HCT116 (cell line): ENCODE measurements at regions not wholly inside any gene's neighbourhood (a gene's known extent, or its start where the extent isn't known, plus 50 kb on each side); places are given as distances from the start of the nearest gene placed in this dataset.

ENCODE experiments used
- ATAC-seq: fragments of 200-7000 bp; cut with Tn5 transposase; 2 replicates; pipeline ENCODE4 v1.9.1; 2020; ENCODE audit warnings: mild to moderate bottlenecking, moderate library complexity
- BruUV-seq: library from RNA; stranded (reverse); fragments of 400-500 nt; replicated peaks from 2 replicates; lab custom pipeline; 2021; lab: Mats Ljungman, UMichigan
- CTCF ChIA-PET: fragments of 300-600 bp; sonication (Branson Sonifier 250); formaldehyde crosslinking; loops from one replicate; lab custom pipeline; 2021; ENCODE audit warnings: antibody characterized with exemption; lab: Charles Lee
- POLR2A ChIA-PET: fragments of 300-600, 350-600 bp; sonication (Branson Sonifier 250); formaldehyde crosslinking; loops from one replicate; lab custom pipeline; 2021; ENCODE audit warnings: antibody characterized with exemption; lab: Charles Lee
- RAD21 ChIA-PET, 2 experiments: fragments of 300-600 bp; sonication (Branson Sonifier 250); formaldehyde crosslinking; loops; one replicate each; lab custom pipeline; 2023; ENCODE audit warnings: low total read pairs in 2 of 2; ENCODE audit not compliant: uncharacterized antibody in 2 of 2, unreplicated experiment in 2 of 2, low non-redundant PET in 1 of 2; lab: Charles Lee
- DNase-seq: peaks from one replicate; pipeline ENCODE4 v3.0.0-alpha.2; 2010; ENCODE audit warnings: low read depth, low spot score
- H2AFZ ChIP-seq: fragments of 200-600 bp; shearing (Covaris generic), sonication (generic); 2 replicates; pipeline ENCODE4 v1.6.1; 2017; ENCODE audit warnings: low read depth, mixed run types, mixed read lengths, antibody characterized with exemption, low read length; ENCODE audit not compliant: poor library complexity, severe bottlenecking
- H3K27ac ChIP-seq: 2 replicates; pipeline ENCODE4 v1.5.1; 2012; ENCODE audit warnings: low read depth, low read length
- H3K27me3 ChIP-seq: fragments of 200-600 bp; sonication (generic); 2 replicates; pipeline ENCODE4 v1.6.1; 2016; ENCODE audit warnings: mixed run types, low read length, mixed read lengths; ENCODE audit not compliant: insufficient read depth
- H3K36me3 ChIP-seq, 2 experiments: fragments of 200-500 bp in 1 of 2; fragments of 200-600 bp in 1 of 2; sonication (Bioruptor generic) in 1 of 2; sonication (generic) in 1 of 2; 2 replicates each; pipeline versions ENCODE4 v1.5.1 to v1.6.1; 2014 to 2016; ENCODE audit warnings: low read length in 2 of 2, inconsistent platforms in 1 of 2, mixed read lengths in 1 of 2, mixed run types in 1 of 2; ENCODE audit not compliant: insufficient read depth in 2 of 2, control insufficient read depth in 1 of 2
- H3K4me1 ChIP-seq, 2 experiments: fragments of 200-600 bp in 1 of 2; sonication (generic) in 1 of 2; 2 replicates each; pipeline versions ENCODE4 v1.5.1 to v1.6.1; 2012 to 2017; ENCODE audit warnings: low read length in 2 of 2, inconsistent platforms in 1 of 2, mild to moderate bottlenecking in 1 of 2, mixed read lengths in 1 of 2, mixed run types in 1 of 2, moderate library complexity in 1 of 2; ENCODE audit not compliant: insufficient read depth in 2 of 2, control insufficient read depth in 1 of 2
- H3K4me2 ChIP-seq: fragments of 200-600 bp; sonication (generic); 2 replicates; pipeline ENCODE4 v1.6.1; 2017; ENCODE audit warnings: mixed run types, low read length, mixed read lengths
- H3K4me3 ChIP-seq, 2 experiments: fragments of 200-600 bp in 1 of 2; sonication (generic) in 1 of 2; replicated peaks in 1 of 2; 2 replicates each; pipeline ENCODE4 v1.5.1; 2011 to 2016; ENCODE audit warnings: low read length in 2 of 2, control low read depth in 1 of 2, low read depth in 1 of 2, mild to moderate bottlenecking in 1 of 2, mixed read lengths in 1 of 2, mixed run types in 1 of 2
- H3K79me2 ChIP-seq: fragments of 200-600 bp; sonication (generic); 2 replicates; pipeline ENCODE4 v1.6.1; 2017; ENCODE audit warnings: mild to moderate bottlenecking, mixed run types, low read length, moderate library complexity, mixed read lengths; ENCODE audit not compliant: insufficient read depth
- H3K9ac ChIP-seq: fragments of 200-600 bp; sonication (generic); 2 replicates; pipeline ENCODE4 v1.6.1; 2016; ENCODE audit warnings: low read length, mixed read lengths
- H3K9me2 ChIP-seq: fragments of 200-600 bp; sonication (generic), shearing (Covaris generic); 2 replicates; pipeline ENCODE4 v1.6.1; 2017; ENCODE audit warnings: mixed run types, mild to moderate bottlenecking, moderate library complexity; ENCODE audit not compliant: insufficient read depth
- H3K9me3 ChIP-seq, 2 experiments: fragments of 200-500 bp in 1 of 2; fragments of 200-600 bp in 1 of 2; sonication (Bioruptor generic) in 1 of 2; sonication (generic) in 1 of 2; 2 replicates each; pipeline ENCODE4 v1.6.1; 2014 to 2017; ENCODE audit warnings: low read length in 2 of 2, mixed read lengths in 2 of 2, inconsistent platforms in 1 of 2, low read depth in 1 of 2, mild to moderate bottlenecking in 1 of 2, mixed run types in 1 of 2, moderate library complexity in 1 of 2; ENCODE audit not compliant: control insufficient read depth in 1 of 2, insufficient read depth in 1 of 2
- H4K20me1 ChIP-seq: fragments of 200-600 bp; sonication (generic), shearing (Covaris generic); 2 replicates; pipeline ENCODE4 v1.6.1; 2017; ENCODE audit warnings: mixed run types, mild to moderate bottlenecking, moderate library complexity; ENCODE audit not compliant: insufficient read depth
- CBX3 ChIP-seq: IDR thresholded peaks from 2 replicates; pipeline ENCODE4 v1.6.1; 2012; ENCODE audit warnings: low read depth
- CEBPB ChIP-seq: IDR thresholded peaks from 2 replicates; pipeline ENCODE4 v1.6.1; 2012; ENCODE audit warnings: low read depth
- CTCF ChIP-seq, 3 experiments: fragments of 200-600 bp in 1 of 3; sonication (generic) in 1 of 3; IDR thresholded peaks in 2 of 3; conservative IDR thresholded peaks in 1 of 3; 2 replicates each; pipeline ENCODE4 v1.5.1; 2012 to 2017; ENCODE audit warnings: low read depth in 2 of 3, low read length in 2 of 3, antibody characterized with exemption in 1 of 3, borderline replicate concordance in 1 of 3, control low read depth in 1 of 3, mild to moderate bottlenecking in 1 of 3, mixed read lengths in 1 of 3, mixed run types in 1 of 3, moderate library complexity in 1 of 3; ENCODE audit not compliant: insufficient read depth in 1 of 3
- EGR1 ChIP-seq: IDR thresholded peaks from 2 replicates; pipeline ENCODE4 v1.6.1; 2012; ENCODE audit warnings: low read depth
- ELF1 ChIP-seq: IDR thresholded peaks from 2 replicates; pipeline ENCODE4 v1.6.1; 2012; ENCODE audit warnings: low read depth, borderline replicate concordance
- EZH2 ChIP-seq: fragments of 200-600 bp; sonication (generic); IDR thresholded peaks from 2 replicates; pipeline ENCODE4 v1.6.1; 2017; ENCODE audit warnings: antibody characterized with exemption, mixed run types
- EZH2phosphoT487 ChIP-seq: fragments of 200-600 bp; IDR thresholded peaks from 2 replicates; pipeline ENCODE4 v1.6.1; 2018; ENCODE audit warnings: antibody characterized with exemption, borderline replicate concordance
- FOSL1 ChIP-seq: IDR thresholded peaks from 2 replicates; pipeline ENCODE4 v1.6.1; 2012; ENCODE audit warnings: low read depth
- JUND ChIP-seq: IDR thresholded peaks from 2 replicates; pipeline ENCODE4 v1.6.1; 2012
- MAX ChIP-seq: IDR thresholded peaks from 2 replicates; pipeline ENCODE4 v1.6.1; 2012
- POLR2AphosphoS5 ChIP-seq: IDR thresholded peaks from 2 replicates; pipeline ENCODE4 v1.6.1; 2011; ENCODE audit warnings: mild to moderate bottlenecking, low read depth, low read length, moderate library complexity
- SIN3A ChIP-seq: IDR thresholded peaks from 2 replicates; pipeline ENCODE4 v1.6.1; 2012; ENCODE audit warnings: low read depth
- TCF7L2 ChIP-seq: IDR thresholded peaks from 2 replicates; pipeline ENCODE4 v1.7.0; 2011; ENCODE audit warnings: borderline replicate concordance, inconsistent platforms; ENCODE audit not compliant: insufficient read depth, insufficient read length; ENCODE audit errors: extremely low read depth
- ZFX ChIP-seq: fragments of 450-650 bp; IDR thresholded peaks from 2 replicates; pipeline ENCODE4 v1.6.1; 2017
- ZNF274 ChIP-seq: fragments of 200-500 bp; sonication (Bioruptor generic); IDR thresholded peaks from 2 replicates; pipeline ENCODE4 v1.6.1; 2014; ENCODE audit warnings: mild to moderate bottlenecking, low read depth, low read length, inconsistent platforms
- intact Hi-C: fragments of 100-400 bp; cut with micrococcal nuclease; formaldehyde crosslinking; loops from 2 replicates; pipeline ENCODE4 v1.10.0; 2022
- TF ChIP-seq, protein P1 (sequence below): IDR thresholded peaks from 2 replicates; pipeline ENCODE4 v1.6.1; 2011; ENCODE audit warnings: mild to moderate bottlenecking, low read length, moderate library complexity; ENCODE audit not compliant: insufficient replicate concordance; ENCODE audit errors: extremely low read depth

GRCh38 chr9:74107692-74108091, 389.4 kb upstream of the RORB start (continued):
- TF ChIP-seq, protein P1, sequence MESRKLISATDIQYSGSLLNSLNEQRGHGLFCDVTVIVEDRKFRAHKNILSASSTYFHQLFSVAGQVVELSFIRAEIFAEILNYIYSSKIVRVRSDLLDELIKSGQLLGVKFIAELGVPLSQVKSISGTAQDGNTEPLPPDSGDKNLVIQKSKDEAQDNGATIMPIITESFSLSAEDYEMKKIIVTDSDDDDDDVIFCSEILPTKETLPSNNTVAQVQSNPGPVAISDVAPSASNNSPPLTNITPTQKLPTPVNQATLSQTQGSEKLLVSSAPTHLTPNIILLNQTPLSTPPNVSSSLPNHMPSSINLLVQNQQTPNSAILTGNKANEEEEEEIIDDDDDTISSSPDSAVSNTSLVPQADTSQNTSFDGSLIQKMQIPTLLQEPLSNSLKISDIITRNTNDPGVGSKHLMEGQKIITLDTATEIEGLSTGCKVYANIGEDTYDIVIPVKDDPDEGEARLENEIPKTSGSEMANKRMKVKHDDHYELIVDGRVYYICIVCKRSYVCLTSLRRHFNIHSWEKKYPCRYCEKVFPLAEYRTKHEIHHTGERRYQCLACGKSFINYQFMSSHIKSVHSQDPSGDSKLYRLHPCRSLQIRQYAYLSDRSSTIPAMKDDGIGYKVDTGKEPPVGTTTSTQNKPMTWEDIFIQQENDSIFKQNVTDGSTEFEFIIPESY, result no peak

GRCh38 chr9:74115976-74116375, 381.2 kb upstream of the RORB start:
- H3K4me3 ChIP-seq, result no peak overlapping the region
- H2AFZ ChIP-seq, result no peak overlapping the region
- no peak overlapping the region for H3K27ac ChIP-seq
- TF ChIP-seq EZH2phosphoT487 (no peak), ELF1 (no peak), ZNF274 (no peak), CEBPB (no peak), EGR1 (no peak), TCF7L2 (no peak), CBX3 (no peak), EZH2 (no peak), ZFX (no peak), MAX (no peak), CTCF (IDR thresholded peaks at IDR 0.05 in 2 of 3, conservative IDR thresholded peaks at IDR 0.05 in 1 of 3; ENCODE audit: borderline replicate concordance in 1 of 3, insufficient read depth in 1 of 3, low read depth in 2 of 3, low read length in 2 of 3) (no peak), JUND (no peak), FOSL1 (no peak), POLR2AphosphoS5 (no peak), SIN3A (no peak)
- TF ChIP-seq, all 23 proteins: peak for 0
- no peak for ATAC-seq
- BruUV-seq, result no TSS peak
- ChIA-PET CTCF (no interaction called here), RAD21 (no interaction called here), POLR2A (no interaction called here)
- Histone ChIP-seq H3K27me3 (no peaks in the 10 kb centered on the region), H3K36me3 (no peaks in the 10 kb centered on the region), H3K4me2 (no peak overlapping the region), H3K9me3 (peaks cover 0 to 5% of the 10 kb centered on the region in 2 experiments; a peak in 2 of 4 replicates), H3K9me2 (no peaks in the 10 kb centered on the region), H3K4me1 (no peaks in the 10 kb centered on the region), H3K79me2 (no peaks in the 10 kb centered on the region), H4K20me1 (no peaks in the 10 kb centered on the region), H3K9ac (no peak overlapping the region)
- intact Hi-C loops, result no loop called here
- DNase-seq, result no peak
